ENCODE measurements at regions not wholly inside any gene's neighbourhood (a gene's known extent, or its start where the extent isn't known, plus 50 kb on each side); places are given as distances from the start of the nearest gene placed in this dataset.
"Not testable (repeated sequence)": the region's sequence is repeated elsewhere in the genome, so short reads cannot be mapped to it uniquely, and the experiment has no call there.

- DNase-seq (ENCODE audit: low read depth): no peak
Measured at GRCh38 chr5:142259758-142260157, 65.1 kb downstream of the SPRY4 start.

GRCh38 chr5:142255831-142256230 lies 69.0 kb downstream of the SPRY4 start:
- DNase-seq (ENCODE audit: low read depth): no peak

DNA sequence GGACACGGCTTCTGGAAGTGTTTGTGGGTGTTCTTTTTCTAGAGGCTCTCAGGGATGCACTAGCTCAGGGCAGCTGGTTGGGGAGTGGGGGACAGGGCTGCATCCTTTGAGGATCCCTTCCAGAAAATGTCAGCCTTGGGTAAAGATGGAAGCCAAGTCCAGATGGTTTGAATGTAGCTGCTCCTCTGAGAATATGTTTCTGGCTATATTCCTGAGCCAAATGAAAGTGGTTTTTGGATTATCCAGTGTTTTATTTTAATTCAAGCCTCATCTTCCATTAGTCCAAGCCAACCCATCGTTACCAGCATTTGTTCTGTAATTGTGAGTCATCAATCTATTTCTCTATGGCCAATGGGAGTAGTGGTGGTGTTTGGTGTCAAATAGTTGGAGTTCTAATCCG lies 70.4 kb downstream of the SPRY4 start:
- no peak for DNase-seq (ENCODE audit: low read depth)

DNA sequence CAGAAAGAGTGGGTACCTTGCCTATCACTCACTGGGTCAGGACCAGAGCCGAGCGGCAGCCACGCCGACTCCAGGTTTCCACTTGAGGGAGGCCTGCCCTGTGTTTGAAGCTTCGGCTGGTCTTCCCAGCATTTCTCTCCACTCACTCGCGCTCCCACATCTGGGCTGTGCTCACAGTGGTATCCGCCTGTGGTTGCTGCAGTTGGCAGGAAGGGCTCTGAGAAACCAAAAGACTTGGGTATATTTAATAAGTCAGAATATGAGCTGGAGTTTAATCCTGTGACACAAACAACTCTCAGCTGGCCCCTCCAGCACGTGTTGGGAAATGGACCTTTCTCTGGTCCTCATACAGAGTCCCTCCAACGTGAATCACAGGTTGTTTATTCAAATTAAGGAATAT lies 70.9 kb downstream of the SPRY4 start:
- DNase-seq (ENCODE audit: low read depth): peak; percentile 57

GRCh38 chr5:142250119-142250518 lies 74.7 kb downstream of the SPRY4 start:
- no peak for DNase-seq (ENCODE audit: low read depth)

- DNase-seq (ENCODE audit: low read depth): peak; percentile 14
Measured at GRCh38 chr5:142248853-142249462, 75.9 kb downstream of the SPRY4 start.

DNA sequence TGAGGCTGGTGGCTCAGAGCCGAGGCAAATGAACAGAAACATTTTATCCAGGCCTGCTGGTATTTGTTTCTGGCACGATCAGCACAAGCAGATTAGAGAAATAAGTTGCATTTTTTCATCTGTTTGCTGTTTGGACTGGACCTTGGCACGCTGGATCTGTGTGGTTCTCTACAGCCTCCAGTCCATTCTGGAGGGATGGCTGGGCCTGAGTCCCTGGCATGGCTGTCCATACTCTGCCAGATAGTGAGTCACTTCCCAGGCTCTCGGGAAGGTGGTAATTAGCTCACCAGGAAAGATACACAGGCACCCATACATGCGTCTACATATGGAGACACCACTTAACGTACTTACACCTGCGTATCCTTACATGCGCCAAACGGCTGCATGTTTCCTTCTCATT lies 78.6 kb downstream of the SPRY4 start:
- peak; percentile 41 for DNase-seq (ENCODE audit: low read depth)

DNA sequence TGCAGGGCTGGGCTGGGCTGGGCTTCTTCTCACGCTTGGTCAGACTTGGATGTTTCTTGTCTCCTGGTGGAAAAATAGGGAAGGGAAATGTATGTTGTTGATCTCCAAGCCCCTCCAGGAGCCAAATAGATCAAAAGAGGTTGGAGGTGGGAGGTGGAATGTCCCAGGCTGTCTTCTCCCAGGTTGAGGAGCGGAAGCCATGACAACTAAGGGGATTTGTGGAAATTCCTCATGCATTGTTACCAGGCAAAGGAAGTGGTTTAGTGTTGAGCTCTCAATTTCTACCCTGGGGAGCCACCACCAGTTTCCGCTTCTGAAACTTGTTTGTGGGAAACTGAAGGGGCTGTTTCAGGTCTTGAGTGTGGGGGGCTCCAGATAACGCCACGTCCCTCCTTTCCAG lies 79.0 kb downstream of the SPRY4 start:
- no peak for DNase-seq (ENCODE audit: low read depth)

DNA sequence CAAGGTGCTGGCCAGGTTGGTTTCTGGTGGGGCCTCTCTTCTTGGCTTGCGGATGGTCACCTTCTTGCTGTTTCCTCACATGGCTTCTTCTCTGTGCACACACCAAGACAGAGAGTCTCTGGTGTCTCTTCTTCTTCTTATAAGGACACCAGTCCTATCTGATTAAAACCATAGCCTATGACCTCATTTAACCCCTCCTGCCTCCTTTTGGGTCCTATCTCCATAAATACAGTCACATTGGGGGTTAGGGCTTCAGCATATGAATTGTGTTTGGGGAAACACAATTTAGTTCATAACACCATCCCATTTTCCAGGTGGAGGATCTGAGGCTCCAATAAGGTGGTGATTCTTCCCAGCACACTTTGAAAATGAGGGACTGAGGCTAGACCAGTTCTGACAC lies 80.4 kb downstream of the SPRY4 start:
- DNase-seq (ENCODE audit: low read depth): no peak

GRCh38 chr5:142242272-142242671 lies 82.5 kb downstream of the SPRY4 start:
- DNase-seq (ENCODE audit: low read depth): no peak

GRCh38 chr5:142239394-142240159 lies 85.2 kb downstream of the SPRY4 start:
- DNase-seq (ENCODE audit: low read depth): no peak

DNA sequence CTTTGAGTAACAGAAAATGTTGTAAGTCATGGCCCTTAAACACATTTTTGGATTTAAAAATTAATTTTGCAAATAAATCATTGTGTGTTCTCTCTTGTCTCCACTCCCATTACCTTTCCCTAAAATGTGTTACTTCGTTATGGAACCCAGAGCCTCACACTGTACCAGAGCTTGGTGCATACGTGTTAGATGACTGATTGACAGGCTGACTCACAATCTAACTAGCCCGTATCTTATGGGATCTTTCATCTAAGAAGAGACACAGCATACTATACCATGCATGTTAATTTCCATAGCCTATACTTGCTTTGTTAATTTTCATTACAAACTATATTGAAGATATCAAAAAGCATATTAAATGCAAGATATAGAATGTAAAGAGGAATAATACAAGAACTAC lies 87.1 kb downstream of the SPRY4 start:
- DNase-seq (ENCODE audit: low read depth): no peak

DNA sequence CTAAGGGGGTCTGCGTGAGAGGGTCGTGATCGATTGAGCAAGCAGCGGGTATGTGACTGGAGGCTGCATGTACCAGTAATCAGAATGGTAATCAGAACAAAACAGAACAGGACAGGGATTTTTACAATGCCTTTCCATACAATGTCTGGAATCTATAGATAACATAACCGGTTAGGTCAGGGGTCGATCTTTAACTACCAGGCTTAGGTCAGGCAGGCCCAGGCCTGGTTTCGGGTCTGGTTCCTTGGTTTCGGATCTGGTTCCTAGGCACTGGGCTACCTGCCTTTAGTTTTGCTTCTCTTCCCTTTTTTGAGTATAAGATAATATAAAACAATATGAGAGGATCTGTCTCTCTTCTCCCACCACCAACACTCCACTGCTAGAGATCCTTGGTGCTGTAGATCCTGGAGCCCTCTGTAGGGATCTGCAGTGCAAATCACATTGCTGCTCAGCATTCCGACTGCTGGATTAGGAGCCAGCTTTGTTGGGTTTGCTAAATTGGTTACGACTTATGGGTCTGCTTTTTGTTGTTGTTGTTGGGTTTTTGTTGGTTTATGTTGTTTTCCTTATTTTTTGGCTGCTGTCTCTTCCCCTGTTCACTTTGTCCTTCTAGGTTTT lies 88.0 kb downstream of the SPRY4 start:
- not testable (repeated sequence) for DNase-seq (ENCODE audit: low read depth)

DNA sequence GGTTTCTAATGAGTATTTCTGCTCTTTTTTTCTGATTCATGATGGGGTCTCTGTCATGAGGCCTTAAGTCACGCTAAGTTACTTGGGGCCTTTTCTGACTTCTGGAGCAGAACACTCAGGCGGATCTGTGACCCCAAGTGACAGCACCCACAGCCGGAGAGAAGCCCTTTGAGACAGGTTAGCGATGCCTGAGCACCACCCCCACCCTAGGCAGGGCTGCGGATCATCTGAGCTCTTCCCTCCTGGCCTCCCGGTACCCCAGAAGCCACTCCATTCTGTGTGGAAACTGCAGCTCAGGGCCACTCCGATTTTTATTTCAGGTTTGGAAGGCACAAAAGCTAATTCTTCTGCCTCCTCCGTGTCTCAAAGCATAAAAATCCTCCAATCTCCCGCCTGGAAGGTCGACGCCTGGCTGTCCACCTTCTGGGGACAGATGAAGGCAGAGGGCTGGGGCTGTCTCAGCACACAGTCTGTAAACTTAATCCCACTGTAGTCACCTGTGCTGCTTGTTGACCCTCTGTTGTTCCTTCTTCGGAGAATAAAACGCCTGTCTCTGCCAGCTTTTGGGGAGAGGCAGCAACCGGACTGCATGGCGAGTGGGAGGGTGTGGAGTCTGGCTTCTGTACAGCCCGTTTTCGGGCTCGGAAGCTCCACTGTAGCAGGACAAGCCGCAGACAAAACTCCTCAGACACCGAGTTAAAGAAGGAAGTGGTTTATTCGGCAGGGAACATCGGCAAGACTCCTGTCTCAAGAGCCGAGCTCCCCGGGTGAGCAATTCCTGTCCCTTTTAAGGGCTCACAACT lies 88.8 kb downstream of the SPRY4 start:
- DNase-seq (ENCODE audit: low read depth): no peak

DNA sequence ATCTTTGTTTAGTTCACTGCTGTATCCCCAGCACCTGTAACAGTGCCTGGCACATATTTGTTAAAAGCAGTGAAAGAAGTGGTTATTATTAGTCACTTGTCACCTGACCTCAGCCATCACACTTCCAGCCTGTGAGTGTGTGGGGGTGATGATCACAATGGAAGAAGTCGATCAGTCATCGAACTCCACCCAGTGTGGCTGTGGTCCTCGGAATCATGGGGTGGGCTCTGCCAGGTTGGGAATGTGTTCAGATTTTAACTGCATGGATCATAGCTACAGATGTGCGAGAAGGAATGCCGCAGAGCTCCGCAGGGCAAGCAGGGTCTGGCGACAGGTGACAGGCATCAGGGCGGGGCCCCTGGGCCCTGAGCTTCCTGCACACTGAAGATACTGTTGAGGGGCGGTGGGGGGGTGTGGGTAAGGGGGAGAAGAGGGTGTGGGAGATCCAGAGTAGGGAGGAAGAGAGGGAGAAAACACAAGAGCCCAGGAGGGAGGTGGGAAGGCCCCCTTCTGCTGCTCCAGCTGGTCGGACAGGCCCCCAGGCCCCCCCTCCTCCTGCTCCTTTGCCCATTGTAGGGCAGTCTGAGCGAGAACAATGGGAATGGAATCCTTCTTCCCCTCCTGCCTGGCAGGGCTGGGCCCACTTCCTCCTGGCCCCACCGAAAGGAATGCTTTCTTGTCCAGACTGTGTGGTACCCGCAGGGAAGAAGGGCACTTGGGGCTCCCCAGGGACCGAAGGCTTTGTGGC lies 89.6 kb downstream of the SPRY4 start:
- no peak for DNase-seq (ENCODE audit: low read depth)

- peak; percentile 22 for DNase-seq (ENCODE audit: low read depth)
Measured at GRCh38 chr5:142233083-142234032, 91.5 kb downstream of the SPRY4 start.

DNA sequence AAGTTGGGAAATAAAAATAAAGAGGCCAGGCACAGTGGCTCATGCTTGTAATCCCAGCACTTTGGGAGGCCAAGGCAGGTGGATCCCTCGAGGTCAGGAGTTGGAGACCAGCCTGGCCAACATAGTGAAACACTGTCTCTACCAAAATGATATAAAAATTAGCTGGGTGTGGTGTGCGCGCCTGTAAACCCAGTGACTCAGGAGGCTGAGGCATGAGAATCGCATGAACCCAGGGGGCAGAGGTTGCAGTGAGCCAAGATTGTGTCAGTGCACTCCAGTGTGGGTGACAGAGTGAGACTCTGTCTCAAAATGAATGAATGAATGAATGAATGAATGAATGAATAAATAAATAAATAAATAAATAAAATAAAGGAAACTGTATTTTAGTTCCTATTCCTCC lies 93.9 kb downstream of the SPRY4 start:
- not testable (repeated sequence) for DNase-seq (ENCODE audit: low read depth)

DNA sequence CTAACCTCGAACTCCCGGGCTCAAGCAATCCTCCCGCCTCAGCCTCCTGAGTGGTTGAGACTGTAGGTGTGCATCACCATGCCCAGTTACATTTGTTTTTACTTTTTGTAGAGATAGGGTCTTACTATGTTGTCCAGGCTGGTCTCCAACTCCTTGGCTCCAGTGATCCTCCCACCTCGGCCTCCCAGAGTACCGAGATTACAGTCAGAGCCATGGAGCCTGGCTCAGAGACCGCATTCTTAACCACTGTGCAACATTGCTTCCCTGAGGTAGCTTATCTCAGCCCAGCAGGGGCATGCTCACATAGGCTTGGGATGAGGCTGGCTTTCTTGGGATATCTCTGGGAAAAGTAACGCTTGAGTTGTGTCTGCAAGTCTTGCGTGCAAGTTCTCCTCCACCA lies 99.7 kb downstream of the SPRY4 start:
- DNase-seq (ENCODE audit: low read depth): no peak

DNA sequence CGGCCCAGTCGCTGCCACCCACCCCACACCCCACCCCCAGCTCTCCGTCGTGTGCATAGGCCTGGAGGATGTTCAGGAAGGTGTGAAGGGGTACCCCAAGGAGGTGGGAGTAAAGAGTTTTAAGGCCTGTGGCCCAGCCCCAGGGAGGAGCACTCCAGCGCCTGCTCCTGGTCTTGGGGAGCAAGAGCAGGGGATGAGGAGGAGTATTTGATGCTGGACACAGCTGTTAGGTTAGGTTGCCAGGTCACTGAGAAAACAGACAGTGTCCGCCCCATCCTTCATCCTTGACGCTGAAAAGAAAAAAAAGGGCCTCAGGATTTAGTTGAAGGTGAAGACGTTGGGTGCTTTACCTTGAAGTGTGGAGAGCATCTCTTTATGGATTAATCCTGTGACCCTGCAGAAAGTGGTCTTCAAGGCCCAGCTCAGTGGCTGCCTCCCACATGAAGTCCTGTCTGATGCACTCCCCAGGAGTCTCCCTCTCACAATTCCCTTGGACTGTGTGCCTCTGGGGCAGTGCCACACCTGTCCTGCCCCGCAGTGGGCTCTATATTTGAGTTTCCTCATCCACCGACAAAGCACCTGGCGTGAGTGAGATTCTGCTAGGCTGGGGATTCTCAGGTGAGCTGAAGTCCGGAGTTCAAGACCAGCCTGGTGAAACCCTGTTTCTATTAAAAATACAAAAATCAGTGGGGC lies 101.8 kb downstream of the SPRY4 start:
- DNase-seq (ENCODE audit: low read depth): no peak

Data from LHCN-M2 (cell line).